Smooth muscle cell (in vitro differentiated cells): ENCODE measurements at regions not wholly inside any gene's neighbourhood (a gene's known extent, or its start where the extent isn't known, plus 50 kb on each side); places are given as distances from the start of the nearest gene placed in this dataset.

Source experiments
- DNase-seq: peaks from one replicate; lab custom pipeline; 2025; ENCODE audit not compliant: unreplicated experiment; lab: John Stamatoyannopoulos, UW
- H2AFZ ChIP-seq: fragments of 200-600 bp; sonication (generic); 2 replicates; pipeline ENCODE4 v1.6.0; 2016; ENCODE audit warnings: antibody characterized with exemption, low read depth, mild to moderate bottlenecking
- H3F3A ChIP-seq: fragments of 200-600 bp; sonication (generic); 2 replicates; pipeline ENCODE4 v1.6.0; 2017; ENCODE audit warnings: antibody characterized with exemption, low read depth
- H3K27ac ChIP-seq: fragments of 200-600 bp; sonication (generic); 2 replicates; pipeline ENCODE4 v1.5.1; 2016; ENCODE audit warnings: low read depth, mild to moderate bottlenecking
- H3K27me3 ChIP-seq: fragments of 200-600 bp; sonication (generic); 2 replicates; pipeline ENCODE4 v1.6.1; 2016; ENCODE audit warnings: low read depth, mild to moderate bottlenecking
- H3K36me3 ChIP-seq: fragments of 200-600 bp; sonication (generic); 2 replicates; pipeline ENCODE4 v1.5.1; 2016; ENCODE audit warnings: low read depth
- H3K4me1 ChIP-seq: fragments of 200-600 bp; sonication (generic); 2 replicates; pipeline ENCODE4 v1.5.1; 2016; ENCODE audit warnings: low read depth
- H3K4me2 ChIP-seq: fragments of 200-600 bp; sonication (generic); 2 replicates; pipeline ENCODE4 v1.6.0; 2016; ENCODE audit warnings: mild to moderate bottlenecking
- H3K4me3 ChIP-seq: fragments of 200-600 bp; sonication (generic); 2 replicates; pipeline ENCODE4 v1.5.1; 2016; ENCODE audit warnings: mild to moderate bottlenecking
- H3K79me2 ChIP-seq: fragments of 200-600 bp; sonication (generic); 2 replicates; pipeline ENCODE4 v1.6.0; 2016; ENCODE audit warnings: low read depth, mild to moderate bottlenecking
- H3K9ac ChIP-seq: fragments of 200-600 bp; sonication (generic); 2 replicates; pipeline ENCODE4 v1.6.0; 2016; ENCODE audit warnings: low read depth
- H3K9me3 ChIP-seq: fragments of 200-600 bp; sonication (generic); replicated peaks from 2 replicates; pipeline ENCODE4 v1.5.1; 2016; ENCODE audit warnings: low read depth
- H4K20me1 ChIP-seq: fragments of 200-600 bp; sonication (generic); 2 replicates; pipeline ENCODE4 v1.6.0; 2016; ENCODE audit warnings: low read depth
- WGBS: methylation state at CpG from one replicate; pipeline ENCODE4 v1.1.7; 2016; ENCODE audit warnings: low lambda C conversion rate; 5-methylcytosine and 5-hydroxymethylcytosine counted together
- TF ChIP-seq, protein P1 (sequence below): fragments of 200-600 bp; sonication (generic); IDR thresholded peaks from 2 replicates; pipeline ENCODE4 v1.5.1; 2017; ENCODE audit warnings: borderline replicate concordance, mild to moderate bottlenecking, antibody characterized with exemption; ENCODE audit not compliant: insufficient read depth, poor library complexity, severe bottlenecking

GRCh38 chr18:71106701-71107100, 817.9 kb downstream of the SOCS6 start:
- WGBS = 57% methylated on average over 1 of the region's 1 CpG
- H3K27ac ChIP-seq = no peak overlapping the region
- no peaks in the 10 kb centered on the region for H3K27me3 ChIP-seq
- no peaks in the 10 kb centered on the region for H3K9me3 ChIP-seq
- H4K20me1 ChIP-seq = no peaks in the 10 kb centered on the region
- no peak overlapping the region for H2AFZ ChIP-seq
- DNase-seq = no peak
- no peaks in the 10 kb centered on the region for H3F3A ChIP-seq
- no peaks in the 10 kb centered on the region for H3K79me2 ChIP-seq
- no peak overlapping the region for H3K4me2 ChIP-seq
- H3K4me1 ChIP-seq = no peaks in the 10 kb centered on the region
- H3K36me3 ChIP-seq = no peaks in the 10 kb centered on the region
- no peak overlapping the region for H3K4me3 ChIP-seq
- TF ChIP-seq, protein P1, sequence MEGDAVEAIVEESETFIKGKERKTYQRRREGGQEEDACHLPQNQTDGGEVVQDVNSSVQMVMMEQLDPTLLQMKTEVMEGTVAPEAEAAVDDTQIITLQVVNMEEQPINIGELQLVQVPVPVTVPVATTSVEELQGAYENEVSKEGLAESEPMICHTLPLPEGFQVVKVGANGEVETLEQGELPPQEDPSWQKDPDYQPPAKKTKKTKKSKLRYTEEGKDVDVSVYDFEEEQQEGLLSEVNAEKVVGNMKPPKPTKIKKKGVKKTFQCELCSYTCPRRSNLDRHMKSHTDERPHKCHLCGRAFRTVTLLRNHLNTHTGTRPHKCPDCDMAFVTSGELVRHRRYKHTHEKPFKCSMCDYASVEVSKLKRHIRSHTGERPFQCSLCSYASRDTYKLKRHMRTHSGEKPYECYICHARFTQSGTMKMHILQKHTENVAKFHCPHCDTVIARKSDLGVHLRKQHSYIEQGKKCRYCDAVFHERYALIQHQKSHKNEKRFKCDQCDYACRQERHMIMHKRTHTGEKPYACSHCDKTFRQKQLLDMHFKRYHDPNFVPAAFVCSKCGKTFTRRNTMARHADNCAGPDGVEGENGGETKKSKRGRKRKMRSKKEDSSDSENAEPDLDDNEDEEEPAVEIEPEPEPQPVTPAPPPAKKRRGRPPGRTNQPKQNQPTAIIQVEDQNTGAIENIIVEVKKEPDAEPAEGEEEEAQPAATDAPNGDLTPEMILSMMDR = no peak
- H3K9ac ChIP-seq = no peak overlapping the region

DNA sequence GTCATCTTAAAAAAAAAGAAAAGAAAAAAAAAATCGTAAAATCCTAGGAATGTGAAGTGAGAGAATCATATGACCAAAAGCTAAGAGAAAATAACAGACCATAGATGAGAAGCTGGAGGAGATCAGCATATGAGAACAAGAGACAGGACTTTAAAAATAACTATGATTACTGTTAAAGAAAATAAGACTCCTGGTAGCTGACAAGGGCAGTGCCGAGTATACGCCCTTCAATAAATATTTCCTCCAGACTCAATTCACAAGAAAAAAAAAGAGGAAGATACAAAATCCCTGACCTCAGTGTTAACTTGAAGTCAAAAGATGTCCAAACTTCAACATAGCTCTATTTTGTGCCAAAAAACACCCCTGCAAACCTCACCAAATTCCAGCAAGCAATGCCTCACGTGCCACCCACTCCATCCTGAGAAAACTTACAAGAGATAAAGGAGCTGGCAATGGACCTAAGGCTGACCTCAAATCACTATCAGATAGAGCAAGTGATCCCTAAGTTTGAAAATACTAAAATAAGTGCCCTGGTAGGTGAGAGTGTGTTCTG, 817.2 kb downstream of the SOCS6 start:
- no peak overlapping the region for H3K27ac ChIP-seq
- H3K4me2 ChIP-seq = no peak overlapping the region
- DNase-seq = no peak
- no peaks in the 10 kb centered on the region for H3K27me3 ChIP-seq
- no peaks in the 10 kb centered on the region for H3K9me3 ChIP-seq
- WGBS = 68% methylated on average over 4 of the region's 4 CpGs
- H3K9ac ChIP-seq = no peak overlapping the region
- no peaks in the 10 kb centered on the region for H3K4me1 ChIP-seq
- TF ChIP-seq, protein P1 = no peak
- H3K79me2 ChIP-seq = no peaks in the 10 kb centered on the region
- no peak overlapping the region for H2AFZ ChIP-seq
- H3F3A ChIP-seq = no peaks in the 10 kb centered on the region
- no peaks in the 10 kb centered on the region for H4K20me1 ChIP-seq
- H3K4me3 ChIP-seq = no peak overlapping the region
- no peaks in the 10 kb centered on the region for H3K36me3 ChIP-seq

- no peak overlapping the region for H3K4me2 ChIP-seq
- DNase-seq = no peak
- no peaks in the 10 kb centered on the region for H4K20me1 ChIP-seq
Observed at GRCh38 chr18:71105078-71105819, 816.4 kb downstream of the SOCS6 start.

More at GRCh38 chr18:71105078-71105819, 816.4 kb downstream of the SOCS6 start:
- H3K4me3 ChIP-seq = no peak overlapping the region
- no peaks in the 10 kb centered on the region for H3F3A ChIP-seq
- H3K9ac ChIP-seq = no peak overlapping the region
- H3K9me3 ChIP-seq = no peaks in the 10 kb centered on the region
- H3K4me1 ChIP-seq = no peaks in the 10 kb centered on the region
- no peaks in the 10 kb centered on the region for H3K79me2 ChIP-seq
- H3K36me3 ChIP-seq = no peaks in the 10 kb centered on the region
- no peak overlapping the region for H2AFZ ChIP-seq
- TF ChIP-seq, protein P1 = no peak
- WGBS = 60% methylated on average over 6 of the region's 6 CpGs
- no peak overlapping the region for H3K27ac ChIP-seq
- no peaks in the 10 kb centered on the region for H3K27me3 ChIP-seq
